GM19025 (cell line): ENCODE measurements at regions not wholly inside any gene's neighbourhood (a gene's known extent, or its start where the extent isn't known, plus 50 kb on each side); places are given as distances from the start of the nearest gene placed in this dataset.
"Not testable (repeated sequence)": the region's sequence is repeated elsewhere in the genome, so short reads cannot be mapped to it uniquely, and the experiment has no call there.

Experiments used
- ATAC-seq: cut with Tn5 transposase; IDR thresholded peaks from one replicate; pipeline ENCODE4 v1.9.1; 2021; ENCODE audit warnings: mild to moderate bottlenecking, low read depth, moderate library complexity; ENCODE audit not compliant: unreplicated experiment

GRCh38 chr1:87398641-87399040 lies 70.0 kb downstream of the LMO4 start:
- ATAC-seq: no peak

GRCh38 chr1:87399264-87399663 lies 70.6 kb downstream of the LMO4 start:
- no peak for ATAC-seq

GRCh38 chr1:87399701-87400100 lies 71.0 kb downstream of the LMO4 start:
- ATAC-seq: no peak

GRCh38 chr1:87400813-87401212 lies 72.1 kb downstream of the LMO4 start:
- ATAC-seq: no peak

- ATAC-seq: no peak
Measured at GRCh38 chr1:87402241-87403002, 73.7 kb downstream of the LMO4 start.

GRCh38 chr1:87403061-87403820 lies 74.6 kb downstream of the LMO4 start:
- ATAC-seq: no peak

- no peak for ATAC-seq
Measured at GRCh38 chr1:87404296-87404695, 75.6 kb downstream of the LMO4 start.

GRCh38 chr1:87408665-87409248 lies 80.1 kb downstream of the LMO4 start:
- no peak for ATAC-seq

- no peak for ATAC-seq
Measured at GRCh38 chr1:87410776-87411480, 82.2 kb downstream of the LMO4 start.

GRCh38 chr1:87413846-87414245 lies 85.2 kb downstream of the LMO4 start:
- not testable (repeated sequence) for ATAC-seq

GRCh38 chr1:87418048-87418447 lies 89.4 kb downstream of the LMO4 start:
- no peak for ATAC-seq

- ATAC-seq: no peak
Measured at GRCh38 chr1:87421809-87422208, 93.1 kb downstream of the LMO4 start.

GRCh38 chr1:87424541-87424940 lies 95.9 kb downstream of the LMO4 start:
- ATAC-seq: no peak

- ATAC-seq: no peak
Measured at GRCh38 chr1:87426463-87427249, 98.0 kb downstream of the LMO4 start.

GRCh38 chr1:87428367-87428766 lies 99.7 kb downstream of the LMO4 start:
- ATAC-seq: no peak

GRCh38 chr1:87428883-87429282 lies 100.2 kb downstream of the LMO4 start:
- no peak for ATAC-seq

- ATAC-seq: no peak
Measured at GRCh38 chr1:87432685-87433084, 104.0 kb downstream of the LMO4 start.

GRCh38 chr1:87433101-87433500 lies 104.4 kb downstream of the LMO4 start:
- not testable (repeated sequence) for ATAC-seq

- ATAC-seq: no peak
Measured at GRCh38 chr1:87435484-87435883, 106.8 kb downstream of the LMO4 start.

- not testable (repeated sequence) for ATAC-seq
Measured at GRCh38 chr1:87436115-87436514, 107.4 kb downstream of the LMO4 start.
